Upper lobe of left lung (tissue), 4 donors: ENCODE measurements at regions not wholly inside any gene's neighbourhood (a gene's known extent, or its start where the extent isn't known, plus 50 kb on each side); places are given as distances from the start of the nearest gene placed in this dataset.
A peak's percentile ranks its signal among the peaks of the same experiment; 100 is the strongest.

Source experiments
- CTCF ChIP-seq, 6 experiments: fragments of 450-650 bp in 4 of 6; fragments of 200-600 bp in 2 of 6; sonication (generic) in 2 of 6; IDR thresholded peaks; one replicate each; pipeline ENCODE4 v1.5.1; 2016 to 2019; ENCODE audit warnings: antibody characterized with exemption in 6 of 6
- POLR2A ChIP-seq, 4 donors: fragments of 450-650 bp; IDR thresholded peaks; one replicate each; pipeline ENCODE4 v1.5.1; 2016 to 2017; ENCODE audit warnings: antibody characterized with exemption in 4 of 4, mild to moderate bottlenecking in 2 of 4

GRCh38 chr2:118221536-118222272 lies 133.4 kb downstream of the INSIG2 start:
- no peak for TF ChIP-seq POLR2A (IDR thresholded peaks at IDR 0.05)
- peak; percentile 37 to 70 (median 57) for TF ChIP-seq CTCF (IDR thresholded peaks at IDR 0.05)
